IMR-90 (cell line): ENCODE measurements at regions not wholly inside any gene's neighbourhood (a gene's known extent, or its start where the extent isn't known, plus 50 kb on each side); places are given as distances from the start of the nearest gene placed in this dataset.

Experiments used
- ATAC-seq: fragments of 200-7000 bp; cut with Tn5 transposase; 2 replicates; pipeline ENCODE4 v1.9.1; 2020; ENCODE audit warnings: low read depth, mild to moderate bottlenecking, moderate library complexity
- BruUV-seq: library from RNA; stranded (reverse); fragments of 400-500 nt; replicated peaks from 2 replicates; lab custom pipeline; 2021; lab: Mats Ljungman, UMichigan
- CTCF ChIA-PET: fragments of 300-600 bp; formaldehyde crosslinking; extraction: SDS; loops from one replicate; lab custom pipeline; 2021; ENCODE audit warnings: antibody characterized with exemption; lab: Yijun Ruan, JAX
- POLR2A ChIA-PET: fragments of 300-600 bp; sonication (Branson Sonifier 250); formaldehyde crosslinking; loops from one replicate; lab custom pipeline; 2022; ENCODE audit warnings: antibody characterized with exemption; ENCODE audit not compliant: unreplicated experiment; lab: Charles Lee
- DNase-seq: peaks from one replicate; pipeline ENCODE4 v3.0.0; 2013
- H2AFZ ChIP-seq: replicated peaks from 2 replicates; pipeline ENCODE3; 2013; ENCODE audit warnings: low read length, mild to moderate bottlenecking; ENCODE audit not compliant: poor library complexity
- H2AK5ac ChIP-seq: 2 replicates; pipeline ENCODE4 v1.6.1; 2013; ENCODE audit warnings: low read depth, low read length, inconsistent platforms
- H2AK9ac ChIP-seq: replicated peaks from 2 replicates; pipeline ENCODE3; 2013; ENCODE audit warnings: mild to moderate bottlenecking, low read depth, low read length, moderate library complexity; ENCODE audit not compliant: poor library complexity
- H2BK120ac ChIP-seq: 2 replicates; pipeline ENCODE4 v1.6.1; 2013; ENCODE audit warnings: low read depth, low read length, inconsistent platforms
- H2BK15ac ChIP-seq: 3 replicates; pipeline ENCODE4 v1.6.1; 2013; ENCODE audit warnings: low read depth, low read length, inconsistent platforms
- H2BK20ac ChIP-seq: 2 replicates; pipeline ENCODE4 v1.6.1; 2013; ENCODE audit warnings: low read depth, mild to moderate bottlenecking, inconsistent platforms, low read length, moderate library complexity
- H2BK5ac ChIP-seq: 2 replicates; pipeline ENCODE4 v1.6.1; 2013; ENCODE audit warnings: mild to moderate bottlenecking, low read depth, low read length, inconsistent platforms; ENCODE audit not compliant: poor library complexity, severe bottlenecking
- H3K14ac ChIP-seq: replicated peaks from 2 replicates; pipeline ENCODE4 v1.6.1; 2013; ENCODE audit warnings: low read depth, low read length, inconsistent platforms
- H3K18ac ChIP-seq: 2 replicates; pipeline ENCODE4 v1.6.1; 2013; ENCODE audit warnings: low read depth, low read length, control low read depth
- H3K23ac ChIP-seq: 2 replicates; pipeline ENCODE4 v1.6.1; 2013; ENCODE audit warnings: low read depth, low read length, inconsistent platforms
- H3K27ac ChIP-seq: 2 replicates; pipeline ENCODE4 v1.5.1; 2013; ENCODE audit warnings: mild to moderate bottlenecking, control low read depth, low read length; ENCODE audit not compliant: insufficient read depth
- H3K27me3 ChIP-seq: 2 replicates; pipeline ENCODE4 v1.6.1; 2013; ENCODE audit warnings: low read length; ENCODE audit not compliant: control insufficient read depth, insufficient read depth
- H3K36me3 ChIP-seq: 2 replicates; pipeline ENCODE4 v1.6.1; 2013; ENCODE audit warnings: low read length, mixed read lengths; ENCODE audit not compliant: control insufficient read depth, insufficient read depth
- H3K4ac ChIP-seq: 2 replicates; pipeline ENCODE4 v1.6.1; 2013; ENCODE audit warnings: low read depth, low read length, inconsistent platforms
- H3K4me1 ChIP-seq: 2 replicates; pipeline ENCODE4 v1.6.1; 2013; ENCODE audit warnings: low read length, mixed read lengths; ENCODE audit not compliant: control insufficient read depth, insufficient read depth
- H3K4me2 ChIP-seq: 2 replicates; pipeline ENCODE4 v1.6.1; 2013; ENCODE audit warnings: low read depth, mild to moderate bottlenecking, control low read depth, low read length, moderate library complexity
- H3K4me3 ChIP-seq: 2 replicates; pipeline ENCODE4 v1.5.1; 2013; ENCODE audit warnings: low read depth, mild to moderate bottlenecking, control low read depth, low read length, moderate library complexity; ENCODE audit not compliant: insufficient read depth
- H3K56ac ChIP-seq: 2 replicates; pipeline ENCODE4 v1.6.1; 2013; ENCODE audit warnings: low read length, inconsistent platforms; ENCODE audit not compliant: insufficient read depth; ENCODE audit errors: extremely low read depth
- H3K79me1 ChIP-seq, 2 experiments: 2 replicates each; pipeline ENCODE4 v1.6.1; 2013; ENCODE audit warnings: low read length in 2 of 2, inconsistent platforms in 1 of 2, low read depth in 1 of 2
- H3K9ac ChIP-seq: 2 replicates; pipeline ENCODE4 v1.6.1; 2013; ENCODE audit warnings: low read depth, low read length, control low read depth
- H3K9me1 ChIP-seq: 2 replicates; pipeline ENCODE4 v1.6.1; 2013; ENCODE audit warnings: low read length, inconsistent platforms; ENCODE audit not compliant: insufficient read depth
- H3K9me3 ChIP-seq: 2 replicates; pipeline ENCODE4 v1.6.1; 2013; ENCODE audit warnings: low read length; ENCODE audit not compliant: control insufficient read depth, insufficient read depth
- H4K20me1 ChIP-seq: 2 replicates; pipeline ENCODE4 v1.6.1; 2013; ENCODE audit warnings: low read length, inconsistent platforms; ENCODE audit not compliant: insufficient read depth
- H4K5ac ChIP-seq: 2 replicates; pipeline ENCODE4 v1.6.1; 2013; ENCODE audit warnings: mild to moderate bottlenecking, low read depth, low read length, control low read depth
- H4K8ac ChIP-seq, 2 experiments: 2 replicates each; pipeline ENCODE4 v1.6.1; 2013; ENCODE audit warnings: low read depth in 2 of 2, low read length in 2 of 2, control low read depth in 1 of 2, inconsistent platforms in 1 of 2
- H4K91ac ChIP-seq: 2 replicates; pipeline ENCODE4 v1.6.1; 2013; ENCODE audit warnings: low read depth, low read length, inconsistent platforms; ENCODE audit not compliant: insufficient read depth
- CEBPB ChIP-seq: IDR thresholded peaks from 2 replicates; pipeline ENCODE4 v1.6.1; 2012; ENCODE audit warnings: low read depth, low read length, improper control_type of control experiment
- POLR2A ChIP-seq: IDR thresholded peaks from 2 replicates; pipeline ENCODE4 v1.6.1; 2012; ENCODE audit warnings: mild to moderate bottlenecking, low read depth, low read length
- RFX5 ChIP-seq: IDR thresholded peaks from 2 replicates; pipeline ENCODE4 v1.8.0; 2012; ENCODE audit warnings: low read depth, mild to moderate bottlenecking, low read length, moderate library complexity
- SMC3 ChIP-seq: fragments of 150-350 bp; IDR thresholded peaks from 2 replicates; pipeline ENCODE4 v1.6.1; 2016; ENCODE audit warnings: low read depth, mild to moderate bottlenecking, antibody characterized with exemption, low read length, moderate library complexity
- USF2 ChIP-seq: fragments of 150-350 bp; IDR thresholded peaks from 2 replicates; pipeline ENCODE4 v1.6.1; 2017; ENCODE audit warnings: mild to moderate bottlenecking, antibody characterized with exemption, low read length, low read depth
- WGBS, 2 experiments: methylation state at CpG; one replicate each; pipeline versions ENCODE4 v1.1.5 to v1.1.7; 2013; ENCODE audit warnings: missing lambda C conversion rate in 2 of 2; ENCODE audit not compliant: insufficient read length in 1 of 2; ENCODE audit errors: extremely low coverage in 2 of 2; 5-methylcytosine and 5-hydroxymethylcytosine counted together
- dilution Hi-C: fragments of 300-500 bp; cut with HindIII; formaldehyde crosslinking; loops from one replicate; pipeline ENCODE4 v1.14.3; 2018; ENCODE audit warnings: low sequenced_read_pairs; ENCODE audit not compliant: unreplicated experiment
- in situ Hi-C: fragments of 300-500 bp; cut with MboI; formaldehyde crosslinking; loops from 3 replicates; pipeline ENCODE4 v1.14.3; 2019; ENCODE audit warnings: low sequenced_read_pairs, inconsistent platforms, mixed read lengths
- intact Hi-C: fragments of 100-400 bp; cut with micrococcal nuclease; formaldehyde crosslinking; loops from 2 replicates; pipeline ENCODE4 v1.10.0; 2022
- TF ChIP-seq, protein P1 (sequence below): conservative IDR thresholded peaks from 2 replicates; pipeline ENCODE4 v1.5.1; 2012; ENCODE audit warnings: mild to moderate bottlenecking, low read depth, low read length, improper control_type of control experiment

DNA sequence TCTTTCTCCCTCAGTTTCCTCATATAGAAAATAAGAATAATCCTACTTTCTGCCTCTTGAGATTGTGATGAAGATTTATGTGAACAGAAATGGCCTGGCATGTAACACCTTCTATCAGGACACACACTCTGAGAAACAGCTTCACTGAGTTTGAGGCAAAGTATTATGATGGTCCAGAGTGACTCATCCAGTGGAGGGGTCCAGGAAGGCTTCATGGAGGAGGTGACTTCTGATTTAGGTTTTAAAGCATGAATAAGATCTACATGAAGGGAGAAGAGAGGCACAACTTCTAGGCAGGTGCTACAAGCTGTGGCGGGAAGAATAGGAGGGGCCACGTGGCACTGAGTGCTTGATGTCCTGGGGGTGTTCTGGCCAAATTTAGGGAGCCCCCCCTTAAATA is 124.4 kb upstream of the SDK2 start:
- no peak overlapping the region for H3K4ac ChIP-seq
- H3K9me3 ChIP-seq, result peaks cover 31% of the 10 kb centered on the region
- H3K36me3 ChIP-seq, result no peaks in the 10 kb centered on the region
- H3K4me3 ChIP-seq, result no peak overlapping the region
- H3K27me3 ChIP-seq, result no peaks in the 10 kb centered on the region
- intact Hi-C loops, result no loop called here
- H4K5ac ChIP-seq, result no peak overlapping the region
- H2AK9ac ChIP-seq, result no peak overlapping the region
- H3K14ac ChIP-seq, result no peak overlapping the region
- ChIA-PET POLR2A (no interaction called here), CTCF (no interaction called here)
- H2AK5ac ChIP-seq, result no peak overlapping the region
- no TSS peak for BruUV-seq
- no peak overlapping the region for H3K9ac ChIP-seq
- ATAC-seq (no peak), DNase-seq (no peak)
- no peaks in the 10 kb centered on the region for H4K20me1 ChIP-seq
- no peak overlapping the region for H4K8ac ChIP-seq
- H3K56ac ChIP-seq, result no peak overlapping the region
- no peak overlapping the region for H2BK5ac ChIP-seq
- no peak for TF ChIP-seq SMC3
- no peak for TF ChIP-seq POLR2A
- no peak for TF ChIP-seq USF2
- TF ChIP-seq CEBPB, result no peak
- no peak for TF ChIP-seq RFX5
- TF ChIP-seq, protein P1, sequence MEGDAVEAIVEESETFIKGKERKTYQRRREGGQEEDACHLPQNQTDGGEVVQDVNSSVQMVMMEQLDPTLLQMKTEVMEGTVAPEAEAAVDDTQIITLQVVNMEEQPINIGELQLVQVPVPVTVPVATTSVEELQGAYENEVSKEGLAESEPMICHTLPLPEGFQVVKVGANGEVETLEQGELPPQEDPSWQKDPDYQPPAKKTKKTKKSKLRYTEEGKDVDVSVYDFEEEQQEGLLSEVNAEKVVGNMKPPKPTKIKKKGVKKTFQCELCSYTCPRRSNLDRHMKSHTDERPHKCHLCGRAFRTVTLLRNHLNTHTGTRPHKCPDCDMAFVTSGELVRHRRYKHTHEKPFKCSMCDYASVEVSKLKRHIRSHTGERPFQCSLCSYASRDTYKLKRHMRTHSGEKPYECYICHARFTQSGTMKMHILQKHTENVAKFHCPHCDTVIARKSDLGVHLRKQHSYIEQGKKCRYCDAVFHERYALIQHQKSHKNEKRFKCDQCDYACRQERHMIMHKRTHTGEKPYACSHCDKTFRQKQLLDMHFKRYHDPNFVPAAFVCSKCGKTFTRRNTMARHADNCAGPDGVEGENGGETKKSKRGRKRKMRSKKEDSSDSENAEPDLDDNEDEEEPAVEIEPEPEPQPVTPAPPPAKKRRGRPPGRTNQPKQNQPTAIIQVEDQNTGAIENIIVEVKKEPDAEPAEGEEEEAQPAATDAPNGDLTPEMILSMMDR, result no peak
- no peaks in the 10 kb centered on the region for H3K4me1 ChIP-seq
- no peak overlapping the region for H4K91ac ChIP-seq
- H2BK120ac ChIP-seq, result no peak overlapping the region
- H2AFZ ChIP-seq, result no peak overlapping the region
- in situ Hi-C loops, result no loop called here
- no peaks in the 10 kb centered on the region for H3K9me1 ChIP-seq
- H3K27ac ChIP-seq, result no peak overlapping the region
- H3K4me2 ChIP-seq, result no peak overlapping the region
- no peaks in the 10 kb centered on the region for H3K79me1 ChIP-seq
- no peak overlapping the region for H2BK15ac ChIP-seq
- dilution Hi-C loops, result no loop called here
- H3K23ac ChIP-seq, result no peak overlapping the region
- no CpG with 5 or more reads among the region's 2 CpGs for WGBS, 2 experiments
- H2BK20ac ChIP-seq, result no peak overlapping the region
- no peak overlapping the region for H3K18ac ChIP-seq
